ENCODE measurements at regions not wholly inside any gene's neighbourhood (a gene's known extent, or its start where the extent isn't known, plus 50 kb on each side); places are given as distances from the start of the nearest gene placed in this dataset.

GRCh38 chr14:81936348-81936747 is 402.7 kb upstream of the SEL1L start:
- no peak for TF ChIP-seq FOXP2 (optimal IDR thresholded peaks at IDR 0.05; ENCODE audit: borderline replicate concordance, extremely low read depth, extremely low read length, insufficient read depth)
- TF ChIP-seq POLR2AphosphoS5 (IDR thresholded peaks at IDR 0.05; ENCODE audit: low read depth, low read length): no peak
- no peak for TF ChIP-seq SIN3A (IDR thresholded peaks at IDR 0.05; ENCODE audit: borderline replicate concordance, insufficient read depth, low read length)
